ENCODE measurements at regions not wholly inside any gene's neighbourhood (a gene's known extent, or its start where the extent isn't known, plus 50 kb on each side); places are given as distances from the start of the nearest gene placed in this dataset.

- no peak overlapping the region for H3K27ac Mint-ChIP-seq
- H3K9me3 Mint-ChIP-seq: peaks cover 5% of the 10 kb centered on the region; the same call in 1 of the 2 replicates
- no peak for TF ChIP-seq CTCF (IDR thresholded peaks at IDR 0.05)
- H3K36me3 Mint-ChIP-seq (ENCODE audit: low read depth): no peaks in the 10 kb centered on the region
- H3K27me3 Mint-ChIP-seq (ENCODE audit: insufficient read depth): no peaks in the 10 kb centered on the region
- peak overlapping the region; percentile 48 for H3K4me3 Mint-ChIP-seq
- DNase-seq: no peak
- H3K4me1 Mint-ChIP-seq (ENCODE audit: low read depth): peaks cover 11% of the 10 kb centered on the region; the same call in 1 of the 2 replicates
These were observed 58.9 kb upstream of the LINC00305 start for GRCh38 chr18:64207820-64208219.

DNA sequence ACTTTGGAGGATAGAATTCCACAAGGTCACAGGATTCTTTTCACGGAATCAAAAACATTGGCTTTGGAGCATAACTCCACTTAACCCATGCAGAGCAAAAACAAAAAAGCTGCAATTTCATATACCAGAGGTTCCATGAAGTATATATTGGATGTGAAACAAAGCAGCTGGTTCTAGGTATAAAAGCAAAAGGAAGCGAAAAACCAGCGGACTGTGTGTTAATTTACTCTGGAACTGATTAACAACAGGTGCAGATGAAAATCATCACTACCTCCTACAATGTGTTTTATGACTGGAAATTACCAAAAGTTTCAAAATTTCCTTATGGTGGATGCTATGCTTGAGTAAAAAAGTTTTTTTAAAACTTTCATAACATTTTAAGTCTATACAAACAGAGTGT lies 54.4 kb upstream of the LINC00305 start:
- TF ChIP-seq CTCF (IDR thresholded peaks at IDR 0.05): no peak
- DNase-seq: no peak
- Mint-ChIP-seq H3K4me3 (no peak overlapping the region), H3K27ac (no peak overlapping the region), H3K36me3 (ENCODE audit: low read depth) (no peaks in the 10 kb centered on the region), H3K27me3 (ENCODE audit: insufficient read depth) (no peaks in the 10 kb centered on the region), H3K4me1 (ENCODE audit: low read depth) (peaks cover 10% of the 10 kb centered on the region; the same call in 1 of the 2 replicates), H3K9me3 (peaks cover 4% of the 10 kb centered on the region; the same call in 1 of the 2 replicates)

GRCh38 chr18:64202863-64203262 lies 54.0 kb upstream of the LINC00305 start:
- H3K27me3 Mint-ChIP-seq (ENCODE audit: insufficient read depth): no peaks in the 10 kb centered on the region
- no peak for DNase-seq
- H3K4me3 Mint-ChIP-seq: no peak overlapping the region
- H3K4me1 Mint-ChIP-seq (ENCODE audit: low read depth): peaks cover 6% of the 10 kb centered on the region; the same call in 1 of the 2 replicates
- H3K9me3 Mint-ChIP-seq: peaks cover under 1% of the 10 kb centered on the region; the same call in 1 of the 2 replicates
- TF ChIP-seq CTCF (IDR thresholded peaks at IDR 0.05): no peak
- no peak overlapping the region for H3K27ac Mint-ChIP-seq
- no peaks in the 10 kb centered on the region for H3K36me3 Mint-ChIP-seq (ENCODE audit: low read depth)

- Mint-ChIP-seq H3K4me3 (no peak overlapping the region), H3K27ac (no peak overlapping the region), H3K9me3 (no peaks in the 10 kb centered on the region; the same call in 1 of the 2 replicates), H3K4me1 (ENCODE audit: low read depth) (peaks cover under 1% of the 10 kb centered on the region; the same call in 1 of the 2 replicates), H3K27me3 (ENCODE audit: insufficient read depth) (no peaks in the 10 kb centered on the region), H3K36me3 (ENCODE audit: low read depth) (no peaks in the 10 kb centered on the region)
- no peak for TF ChIP-seq CTCF (IDR thresholded peaks at IDR 0.05)
- no peak for DNase-seq
These were observed 53.4 kb upstream of the LINC00305 start for GRCh38 chr18:64202210-64202836.

DNA sequence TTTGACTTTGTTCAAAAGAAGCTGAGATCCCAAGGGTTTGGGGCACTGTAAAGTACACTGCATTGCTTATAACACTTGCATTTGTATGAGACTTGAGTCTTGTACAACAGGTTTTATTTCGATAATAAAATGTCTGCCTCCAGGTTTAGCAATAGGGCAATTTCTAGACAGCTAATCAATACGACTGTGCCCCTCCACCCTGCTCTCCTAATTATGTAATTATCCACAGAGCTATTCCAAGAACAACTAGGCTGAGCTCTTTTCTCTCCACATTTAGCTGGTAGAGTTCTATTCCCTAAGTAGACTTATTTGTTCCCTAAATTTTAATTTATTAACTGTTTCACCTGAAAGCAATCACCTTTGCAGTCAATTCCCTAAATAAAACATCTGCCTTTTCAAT lies 52.9 kb upstream of the LINC00305 start:
- Mint-ChIP-seq H3K27ac (no peak overlapping the region), H3K4me3 (no peak overlapping the region), H3K27me3 (ENCODE audit: insufficient read depth) (no peaks in the 10 kb centered on the region), H3K9me3 (no peaks in the 10 kb centered on the region; the same call in 1 of the 2 replicates), H3K4me1 (ENCODE audit: low read depth) (no peaks in the 10 kb centered on the region), H3K36me3 (ENCODE audit: low read depth) (no peaks in the 10 kb centered on the region)
- TF ChIP-seq CTCF (IDR thresholded peaks at IDR 0.05): no peak
- DNase-seq: no peak
